ENCODE measurements at regions not wholly inside any gene's neighbourhood (a gene's known extent, or its start where the extent isn't known, plus 50 kb on each side); places are given as distances from the start of the nearest gene placed in this dataset.

GRCh38 chr1:229093609-229094336 lies 177.1 kb upstream of the RAB4A start:
- H3K36me3 ChIP-seq (replicated peaks; ENCODE audit: insufficient read depth, low read length): no peaks in the 10 kb centered on the region
- H3K4me3 ChIP-seq (ENCODE audit: low read length): no peak overlapping the region
- H3K79me2 ChIP-seq (ENCODE audit: low read length): no peaks in the 10 kb centered on the region
- H4K20me1 ChIP-seq (ENCODE audit: insufficient read depth, low read length): no peaks in the 10 kb centered on the region
- no peak overlapping the region for H3K27ac ChIP-seq (ENCODE audit: low read length)
- TF ChIP-seq EZH2phosphoT487 (IDR thresholded peaks at IDR 0.05; ENCODE audit: low read length) (no peak), CTCF (IDR thresholded peaks at IDR 0.05; ENCODE audit: low read length) (no peak)
- no peaks in the 10 kb centered on the region for H3K9me2 ChIP-seq (replicated peaks; ENCODE audit: insufficient read depth, low read length)
- H3F3A ChIP-seq (ENCODE audit: insufficient read depth, low read length): no peaks in the 10 kb centered on the region
- H2AFZ ChIP-seq (ENCODE audit: low read length): no peak overlapping the region
- H3K4me2 ChIP-seq (ENCODE audit: low read depth, low read length): no peak overlapping the region
- H3K4me1 ChIP-seq (ENCODE audit: low read length): peaks cover 7% of the 10 kb centered on the region; the same call in 1 of the 2 replicates
- DNase-seq: no peak
- no peaks in the 10 kb centered on the region for H3K27me3 ChIP-seq (replicated peaks; ENCODE audit: insufficient read depth, low read length)
- no peak overlapping the region for H3K9ac ChIP-seq (ENCODE audit: low read length)
- no peaks in the 10 kb centered on the region for H3K9me3 ChIP-seq (replicated peaks; ENCODE audit: insufficient read depth, low read length)

GRCh38 chr1:229094476-229095311 lies 176.2 kb upstream of the RAB4A start:
- Histone ChIP-seq H3K36me3 (replicated peaks; ENCODE audit: insufficient read depth, low read length) (no peaks in the 10 kb centered on the region), H3K4me3 (ENCODE audit: low read length) (no peak overlapping the region), H3K9me3 (replicated peaks; ENCODE audit: insufficient read depth, low read length) (no peaks in the 10 kb centered on the region), H3K9ac (ENCODE audit: low read length) (no peak overlapping the region), H4K20me1 (ENCODE audit: insufficient read depth, low read length) (no peaks in the 10 kb centered on the region), H2AFZ (ENCODE audit: low read length) (no peak overlapping the region), H3K27me3 (replicated peaks; ENCODE audit: insufficient read depth, low read length) (no peaks in the 10 kb centered on the region), H3K27ac (ENCODE audit: low read length) (no peak overlapping the region), H3K4me2 (ENCODE audit: low read depth, low read length) (no peak overlapping the region), H3K9me2 (replicated peaks; ENCODE audit: insufficient read depth, low read length) (no peaks in the 10 kb centered on the region), H3K4me1 (ENCODE audit: low read length) (peaks cover 7% of the 10 kb centered on the region; the same call in 1 of the 2 replicates), H3F3A (ENCODE audit: insufficient read depth, low read length) (no peaks in the 10 kb centered on the region), H3K79me2 (ENCODE audit: low read length) (no peaks in the 10 kb centered on the region)
- no peak for DNase-seq
- TF ChIP-seq CTCF (IDR thresholded peaks at IDR 0.05; ENCODE audit: low read length) (no peak), EZH2 (optimal IDR thresholded peaks at IDR 0.05; ENCODE audit: low read depth, low read length) (no peak), EZH2phosphoT487 (IDR thresholded peaks at IDR 0.05; ENCODE audit: low read length) (no peak)

GRCh38 chr1:229095325-229095724 lies 175.6 kb upstream of the RAB4A start:
- Histone ChIP-seq H3K9me3 (replicated peaks; ENCODE audit: insufficient read depth, low read length) (no peaks in the 10 kb centered on the region), H3F3A (ENCODE audit: insufficient read depth, low read length) (no peaks in the 10 kb centered on the region), H3K27me3 (replicated peaks; ENCODE audit: insufficient read depth, low read length) (no peaks in the 10 kb centered on the region), H3K27ac (ENCODE audit: low read length) (no peak overlapping the region), H3K4me3 (ENCODE audit: low read length) (no peak overlapping the region), H3K79me2 (ENCODE audit: low read length) (no peaks in the 10 kb centered on the region), H4K20me1 (ENCODE audit: insufficient read depth, low read length) (no peaks in the 10 kb centered on the region), H2AFZ (ENCODE audit: low read length) (no peak overlapping the region), H3K9me2 (replicated peaks; ENCODE audit: insufficient read depth, low read length) (no peaks in the 10 kb centered on the region), H3K4me2 (ENCODE audit: low read depth, low read length) (no peak overlapping the region), H3K4me1 (ENCODE audit: low read length) (peaks cover 7% of the 10 kb centered on the region; the same call in 1 of the 2 replicates), H3K9ac (ENCODE audit: low read length) (no peak overlapping the region), H3K36me3 (replicated peaks; ENCODE audit: insufficient read depth, low read length) (no peaks in the 10 kb centered on the region)
- DNase-seq: no peak
- TF ChIP-seq EZH2 (optimal IDR thresholded peaks at IDR 0.05; ENCODE audit: low read depth, low read length) (no peak), CTCF (IDR thresholded peaks at IDR 0.05; ENCODE audit: low read length) (no peak), EZH2phosphoT487 (IDR thresholded peaks at IDR 0.05; ENCODE audit: low read length) (no peak)
